OCI-LY7 (cell line): ENCODE measurements at regions not wholly inside any gene's neighbourhood (a gene's known extent, or its start where the extent isn't known, plus 50 kb on each side); places are given as distances from the start of the nearest gene placed in this dataset.

Source experiments
- BruUV-seq: library from RNA; stranded (reverse); fragments of 400-500 nt; replicated peaks from 2 replicates; lab custom pipeline; 2021; lab: Mats Ljungman, UMichigan
- CTCF ChIA-PET: fragments of 300-600 bp; sonication (Branson Sonifier 250); formaldehyde crosslinking; loops from one replicate; lab custom pipeline; 2022; ENCODE audit warnings: antibody characterized with exemption; ENCODE audit not compliant: unreplicated experiment; lab: Charles Lee
- POLR2A ChIA-PET: fragments of 300-600 bp; sonication (Branson Sonifier 250); formaldehyde crosslinking; loops from one replicate; lab custom pipeline; 2022; ENCODE audit warnings: antibody characterized with exemption; lab: Charles Lee
- DNase-seq: peaks from one replicate; pipeline ENCODE4 v3.0.0-alpha.2; 2015; ENCODE audit warnings: low spot score
- H2AFZ ChIP-seq: fragments of 200-600 bp; sonication (generic), shearing (Covaris generic); 2 replicates; pipeline ENCODE4 v1.6.1; 2014; ENCODE audit warnings: mild to moderate bottlenecking, antibody characterized with exemption, low read length, moderate library complexity
- H3K27ac ChIP-seq: fragments of 200-600 bp; sonication (generic); 2 replicates; pipeline ENCODE4 v1.5.1; 2014; ENCODE audit warnings: mixed run types, low read depth, mild to moderate bottlenecking, moderate library complexity, low read length, inconsistent platforms; ENCODE audit not compliant: poor library complexity, severe bottlenecking
- H3K36me3 ChIP-seq: fragments of 200-600 bp; sonication (generic); 2 replicates; pipeline ENCODE4 v1.6.1; 2014; ENCODE audit warnings: mild to moderate bottlenecking, antibody characterized with exemption, low read length, moderate library complexity, mixed read lengths; ENCODE audit not compliant: insufficient read depth
- H3K4me1 ChIP-seq: fragments of 200-600 bp; sonication (generic); 2 replicates; pipeline ENCODE4 v1.5.1; 2014; ENCODE audit warnings: mild to moderate bottlenecking, low read length; ENCODE audit not compliant: insufficient read depth, poor library complexity, severe bottlenecking
- H3K4me2 ChIP-seq: fragments of 200-600 bp; sonication (generic); 2 replicates; pipeline ENCODE4 v1.6.1; 2014; ENCODE audit warnings: mild to moderate bottlenecking, low read length
- H3K4me3 ChIP-seq: fragments of 200-600 bp; sonication (generic); 2 replicates; pipeline ENCODE4 v1.5.1; 2014; ENCODE audit warnings: mild to moderate bottlenecking, low read depth, low read length; ENCODE audit not compliant: poor library complexity, severe bottlenecking
- H3K79me2 ChIP-seq: fragments of 200-600 bp; sonication (generic); 2 replicates; pipeline ENCODE4 v1.6.1; 2016; ENCODE audit warnings: low read depth, mild to moderate bottlenecking, low read length, moderate library complexity, mixed read lengths; ENCODE audit not compliant: insufficient read depth
- H3K9me2 ChIP-seq: fragments of 200-600 bp; sonication (generic); 2 replicates; pipeline ENCODE4 v1.6.1; 2016; ENCODE audit warnings: mild to moderate bottlenecking, low read length, mixed read lengths; ENCODE audit not compliant: insufficient read depth
- H3K9me3 ChIP-seq: fragments of 200-600 bp; sonication (generic); 2 replicates; pipeline ENCODE4 v1.6.1; 2014; ENCODE audit warnings: mild to moderate bottlenecking, mixed run types, low read length, mixed read lengths
- H4K20me1 ChIP-seq: fragments of 200-600 bp; sonication (generic); 2 replicates; pipeline ENCODE4 v1.6.1; 2014; ENCODE audit warnings: mild to moderate bottlenecking, antibody characterized with exemption, low read length, moderate library complexity, mixed read lengths; ENCODE audit not compliant: insufficient read depth
- EZH2phosphoT487 ChIP-seq: fragments of 200-600 bp; sonication (generic); IDR thresholded peaks from 2 replicates; pipeline ENCODE4 v1.6.1; 2018; ENCODE audit warnings: low read depth, borderline replicate concordance, mild to moderate bottlenecking, mixed run types, antibody characterized with exemption, low read length, moderate library complexity, mixed read lengths
- intact Hi-C: fragments of 100-400 bp; cut with micrococcal nuclease; formaldehyde crosslinking; loops from one replicate; pipeline ENCODE4 v1.10.0; 2022; ENCODE audit not compliant: unreplicated experiment
- TF ChIP-seq, protein P1 (sequence below): fragments of 200-600 bp; sonication (generic); conservative IDR thresholded peaks from 2 replicates; pipeline ENCODE4 v1.5.1; 2014; ENCODE audit warnings: mild to moderate bottlenecking, antibody characterized with exemption, low read length, moderate library complexity, mixed read lengths

DNA sequence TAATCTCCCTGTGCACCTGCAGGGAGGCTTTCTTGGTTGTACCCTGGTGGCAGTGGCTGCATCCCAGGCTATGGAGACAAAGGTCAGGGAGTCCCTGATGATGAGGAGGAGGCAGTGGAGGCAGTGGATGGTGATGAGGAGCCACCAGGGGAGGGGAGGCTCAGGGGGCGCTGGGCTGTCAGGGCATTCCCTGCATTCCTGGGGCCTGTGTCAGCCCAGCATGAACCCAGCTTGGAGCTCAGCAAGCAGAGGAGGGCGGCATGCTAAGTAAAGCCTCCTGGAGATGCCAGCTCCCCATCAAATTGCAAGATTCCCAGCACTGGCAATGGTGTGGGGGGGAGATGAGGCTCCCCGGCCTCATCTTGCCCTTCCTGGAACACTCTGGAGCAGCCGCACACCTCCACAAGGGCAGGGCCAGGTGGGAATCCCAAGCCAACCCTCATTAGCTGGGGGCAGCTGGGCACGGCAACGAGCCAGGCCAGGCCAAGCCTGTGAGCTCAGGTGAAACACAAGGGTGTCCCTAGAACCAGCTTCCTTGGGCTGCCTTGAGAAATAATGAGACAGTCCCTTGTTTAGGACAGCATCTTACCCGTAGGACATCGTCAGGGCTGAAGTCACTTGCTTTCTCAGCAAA is 469.5 kb downstream of the MATN1 start:
- intact Hi-C loops = no loop called here
- no peak overlapping the region for H3K4me2 ChIP-seq
- no peaks in the 10 kb centered on the region for H3K9me3 ChIP-seq
- DNase-seq = no peak
- no peak for TF ChIP-seq EZH2phosphoT487
- TF ChIP-seq, protein P1, sequence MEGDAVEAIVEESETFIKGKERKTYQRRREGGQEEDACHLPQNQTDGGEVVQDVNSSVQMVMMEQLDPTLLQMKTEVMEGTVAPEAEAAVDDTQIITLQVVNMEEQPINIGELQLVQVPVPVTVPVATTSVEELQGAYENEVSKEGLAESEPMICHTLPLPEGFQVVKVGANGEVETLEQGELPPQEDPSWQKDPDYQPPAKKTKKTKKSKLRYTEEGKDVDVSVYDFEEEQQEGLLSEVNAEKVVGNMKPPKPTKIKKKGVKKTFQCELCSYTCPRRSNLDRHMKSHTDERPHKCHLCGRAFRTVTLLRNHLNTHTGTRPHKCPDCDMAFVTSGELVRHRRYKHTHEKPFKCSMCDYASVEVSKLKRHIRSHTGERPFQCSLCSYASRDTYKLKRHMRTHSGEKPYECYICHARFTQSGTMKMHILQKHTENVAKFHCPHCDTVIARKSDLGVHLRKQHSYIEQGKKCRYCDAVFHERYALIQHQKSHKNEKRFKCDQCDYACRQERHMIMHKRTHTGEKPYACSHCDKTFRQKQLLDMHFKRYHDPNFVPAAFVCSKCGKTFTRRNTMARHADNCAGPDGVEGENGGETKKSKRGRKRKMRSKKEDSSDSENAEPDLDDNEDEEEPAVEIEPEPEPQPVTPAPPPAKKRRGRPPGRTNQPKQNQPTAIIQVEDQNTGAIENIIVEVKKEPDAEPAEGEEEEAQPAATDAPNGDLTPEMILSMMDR = no peak
- no peaks in the 10 kb centered on the region for H3K4me1 ChIP-seq
- ChIA-PET POLR2A (no interaction called here), CTCF (no interaction called here)
- no peak overlapping the region for H3K4me3 ChIP-seq
- H3K27ac ChIP-seq = no peak overlapping the region
- no peaks in the 10 kb centered on the region for H3K79me2 ChIP-seq
- no peaks in the 10 kb centered on the region for H4K20me1 ChIP-seq
- H3K9me2 ChIP-seq = no peaks in the 10 kb centered on the region
- no TSS peak for BruUV-seq
- no peak overlapping the region for H2AFZ ChIP-seq
- no peaks in the 10 kb centered on the region for H3K36me3 ChIP-seq

DNA sequence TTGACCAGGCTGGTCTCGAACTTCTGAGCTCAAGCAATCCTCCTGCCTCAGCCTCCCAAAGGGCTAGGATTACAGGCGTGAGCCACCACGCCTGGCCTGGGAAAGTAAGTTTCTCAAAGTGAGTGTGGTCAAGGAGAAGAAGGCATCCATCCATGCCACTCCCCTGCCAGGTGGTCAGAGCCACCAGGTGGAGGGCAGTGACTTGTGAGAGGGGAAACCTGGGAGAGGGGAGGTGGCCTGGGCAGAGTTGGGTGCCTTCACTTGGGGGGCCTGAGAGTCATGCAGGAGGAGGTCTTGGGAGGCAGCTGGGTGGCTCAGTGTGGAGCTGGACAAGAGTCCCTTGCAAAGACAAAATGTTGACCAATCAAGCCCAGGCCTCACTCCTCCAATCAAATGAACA is 470.0 kb downstream of the MATN1 start:
- no peak for DNase-seq
- BruUV-seq = no TSS peak
- no peaks in the 10 kb centered on the region for H3K79me2 ChIP-seq
- no peak overlapping the region for H3K4me3 ChIP-seq
- H3K9me3 ChIP-seq = no peaks in the 10 kb centered on the region
- H3K27ac ChIP-seq = no peak overlapping the region
- ChIA-PET CTCF (no interaction called here), POLR2A (no interaction called here)
- no peak overlapping the region for H2AFZ ChIP-seq
- H3K9me2 ChIP-seq = no peaks in the 10 kb centered on the region
- no peak overlapping the region for H3K4me2 ChIP-seq
- H3K36me3 ChIP-seq = no peaks in the 10 kb centered on the region
- H4K20me1 ChIP-seq = no peaks in the 10 kb centered on the region
- intact Hi-C loops = no loop called here
- no peak for TF ChIP-seq EZH2phosphoT487
- TF ChIP-seq, protein P1 = no peak
- H3K4me1 ChIP-seq = no peaks in the 10 kb centered on the region

- Histone ChIP-seq H2AFZ (no peak overlapping the region), H3K36me3 (no peaks in the 10 kb centered on the region), H3K9me2 (no peaks in the 10 kb centered on the region), H3K79me2 (no peaks in the 10 kb centered on the region), H3K9me3 (no peaks in the 10 kb centered on the region), H4K20me1 (no peaks in the 10 kb centered on the region), H3K27ac (no peak overlapping the region), H3K4me2 (no peak overlapping the region), H3K4me1 (no peaks in the 10 kb centered on the region), H3K4me3 (no peak overlapping the region)
- no peak for TF ChIP-seq EZH2phosphoT487
- TF ChIP-seq, protein P1 = no peak
- POLR2A ChIA-PET = no interaction called here
- no peak for DNase-seq
- CTCF ChIA-PET = no interaction called here
- BruUV-seq = no TSS peak
- intact Hi-C loops = no loop called here
Measured at GRCh38 chr1:30250984-30251850, 472.2 kb downstream of the MATN1 start.
